Ishikawa (cell line): ENCODE measurements at regions not wholly inside any gene's neighbourhood (a gene's known extent, or its start where the extent isn't known, plus 50 kb on each side); places are given as distances from the start of the nearest gene placed in this dataset.

ENCODE experiments used
- CEBPB ChIP-seq: IDR thresholded peaks from 2 replicates; pipeline ENCODE4 v1.6.1; 2012
- CREB1 ChIP-seq: IDR thresholded peaks from 2 replicates; pipeline ENCODE4 v1.6.1; 2012; ENCODE audit warnings: low read depth
- EP300 ChIP-seq: IDR thresholded peaks from 2 replicates; pipeline ENCODE4 v1.6.1; 2012; ENCODE audit warnings: borderline replicate concordance
- MAX ChIP-seq: IDR thresholded peaks from 2 replicates; pipeline ENCODE4 v1.6.1; 2012
- REST ChIP-seq: IDR thresholded peaks from 2 replicates; pipeline ENCODE4 v1.6.1; 2012; ENCODE audit warnings: low read depth, mild to moderate bottlenecking
- TAF1 ChIP-seq: IDR thresholded peaks from 2 replicates; pipeline ENCODE4 v1.6.1; 2012; ENCODE audit warnings: low read depth, mild to moderate bottlenecking
- TEAD4 ChIP-seq: IDR thresholded peaks from 2 replicates; pipeline ENCODE4 v1.6.1; 2012
- YY1 ChIP-seq: IDR thresholded peaks from 2 replicates; pipeline ENCODE4 v1.6.1; 2012; ENCODE audit warnings: low read depth

- TF ChIP-seq EP300: no peak
- TF ChIP-seq TAF1: no peak
- TF ChIP-seq YY1: no peak
- TF ChIP-seq CEBPB: no peak
- no peak for TF ChIP-seq MAX
- no peak for TF ChIP-seq CREB1
- no peak for TF ChIP-seq REST
- no peak for TF ChIP-seq TEAD4
These were observed 373.1 kb downstream of the TBX15 start for GRCh38 chr1:118615066-118615465.
